GM04503 (cell line): ENCODE measurements at regions not wholly inside any gene's neighbourhood (a gene's known extent, or its start where the extent isn't known, plus 50 kb on each side); places are given as distances from the start of the nearest gene placed in this dataset.
"Not testable (repeated sequence)": the region's sequence is repeated elsewhere in the genome, so short reads cannot be mapped to it uniquely, and the experiment has no call there.

Experiments
- DNase-seq: peaks from one replicate; pipeline ENCODE4 v3.0.0-alpha.2; 2012; ENCODE audit warnings: low read depth

- DNase-seq = no peak
Observed at GRCh38 chr7:131636092-131636491, 79.7 kb upstream of the PODXL start.

GRCh38 chr7:131634197-131634596, 77.8 kb upstream of the PODXL start:
- not testable (repeated sequence) for DNase-seq

- DNase-seq = peak; percentile 65
Observed at GRCh38 chr7:131633342-131633843, 77.0 kb upstream of the PODXL start.

- no peak for DNase-seq
Observed at GRCh38 chr7:131630427-131630826, 74.0 kb upstream of the PODXL start.

- no peak for DNase-seq
Observed at GRCh38 chr7:131629217-131629882, 72.9 kb upstream of the PODXL start.

GRCh38 chr7:131628634-131629033, 72.2 kb upstream of the PODXL start:
- no peak for DNase-seq

- DNase-seq = no peak
Observed at GRCh38 chr7:131627735-131628190, 71.3 kb upstream of the PODXL start.

- no peak for DNase-seq
Observed at GRCh38 chr7:131626643-131627042, 70.2 kb upstream of the PODXL start.

GRCh38 chr7:131625817-131626372, 69.5 kb upstream of the PODXL start:
- DNase-seq = peak; percentile 69

GRCh38 chr7:131625345-131625744, 68.9 kb upstream of the PODXL start:
- not testable (repeated sequence) for DNase-seq

GRCh38 chr7:131624536-131624935, 68.1 kb upstream of the PODXL start:
- DNase-seq = no peak

GRCh38 chr7:131623154-131623553, 66.7 kb upstream of the PODXL start:
- no peak for DNase-seq

- no peak for DNase-seq
Observed at GRCh38 chr7:131621652-131622051, 65.2 kb upstream of the PODXL start.

- no peak for DNase-seq
Observed at GRCh38 chr7:131620673-131621609, 64.5 kb upstream of the PODXL start.

GRCh38 chr7:131619336-131620305, 63.2 kb upstream of the PODXL start:
- DNase-seq = no peak

- DNase-seq = no peak
Observed at GRCh38 chr7:131618391-131618790, 62.0 kb upstream of the PODXL start.

GRCh38 chr7:131616487-131617200, 60.2 kb upstream of the PODXL start:
- DNase-seq = no peak

GRCh38 chr7:131613909-131614308, 57.5 kb upstream of the PODXL start:
- no peak for DNase-seq

- no peak for DNase-seq
Observed at GRCh38 chr7:131610007-131610406, 53.6 kb upstream of the PODXL start.

- no peak for DNase-seq
Observed at GRCh38 chr7:131608116-131608500, 51.7 kb upstream of the PODXL start.
